ENCODE measurements at regions not wholly inside any gene's neighbourhood (a gene's known extent, or its start where the extent isn't known, plus 50 kb on each side); places are given as distances from the start of the nearest gene placed in this dataset.
"Not testable (repeated sequence)": the region's sequence is repeated elsewhere in the genome, so short reads cannot be mapped to it uniquely, and the experiment has no call there.

GRCh38 chr19:13672480-13673175 is 91.7 kb upstream of the MRI1 start:
- Mint-ChIP-seq H3K27me3 (ENCODE audit: insufficient read depth, low read depth, poor library complexity) (peaks cover 11% of the 10 kb centered on the region), H3K9me3 (peaks cover 16% of the 10 kb centered on the region; the same call in 2 of the 3 replicates)
- H3K4me2 ChIP-seq; H3K4me3 ChIP-seq; H3K9me2 ChIP-seq (ENCODE audit: insufficient read depth); H3K27ac ChIP-seq (ENCODE audit: low read depth); H3K4me1 Mint-ChIP-seq; H3K36me3 ChIP-seq (ENCODE audit: insufficient read depth); H3F3A ChIP-seq (replicated peaks; ENCODE audit: low read depth); H3K4me3 Mint-ChIP-seq; H3K79me2 ChIP-seq (replicated peaks; ENCODE audit: insufficient read depth); H4K20me1 ChIP-seq (replicated peaks; ENCODE audit: insufficient read depth); ATAC-seq; H3K4me1 ChIP-seq (ENCODE audit: insufficient read depth); H3K36me3 Mint-ChIP-seq (ENCODE audit: low read depth); H3K27me3 ChIP-seq (ENCODE audit: insufficient read depth); H3K27ac Mint-ChIP-seq: not testable (repeated sequence)
- peak; percentile 68; the same call in 1 of the 2 replicates for TF ChIP-seq CREB1 (CRISPR knock-in tag; IDR thresholded peaks at IDR 0.05; ENCODE audit: low read depth)
- peak; percentile 25 for DNase-seq (ENCODE audit: low spot score)
- H2AFZ ChIP-seq: peak overlapping the region; percentile 67; the same call in 1 of the 2 replicates

DNA sequence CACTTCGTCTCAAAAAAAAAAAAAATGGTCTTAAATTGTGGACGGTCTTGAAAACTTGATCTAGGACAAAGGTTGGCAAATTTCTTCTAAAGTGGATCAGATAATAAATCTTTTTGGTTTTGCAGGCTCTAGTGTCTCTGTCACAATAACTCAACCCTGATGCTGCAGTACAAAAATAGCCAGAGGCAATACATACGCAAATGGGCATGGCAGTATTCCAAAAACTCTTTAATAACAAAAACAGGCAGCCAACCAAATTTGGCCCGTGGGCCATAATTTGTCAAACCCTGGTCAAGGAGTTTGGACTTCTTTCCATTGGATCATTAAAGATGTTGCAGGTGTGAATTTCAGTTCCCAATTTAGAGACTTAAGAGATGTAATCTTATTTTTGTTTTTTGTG is 93.5 kb upstream of the MRI1 start:
- no peak overlapping the region for H3K4me3 Mint-ChIP-seq
- H3K4me1 Mint-ChIP-seq: peaks cover 3% of the 10 kb centered on the region; the same call in 1 of the 3 replicates
- no peaks in the 10 kb centered on the region for H3K36me3 ChIP-seq (ENCODE audit: insufficient read depth)
- H4K20me1 ChIP-seq (replicated peaks; ENCODE audit: insufficient read depth): no peaks in the 10 kb centered on the region
- TF ChIP-seq ZNF331 (CRISPR knock-in tag; IDR thresholded peaks at IDR 0.05; ENCODE audit: low read depth) (no peak), CREB1 (CRISPR knock-in tag; IDR thresholded peaks at IDR 0.05; ENCODE audit: low read depth) (no peak)
- TF ChIP-seq, protein P1, sequence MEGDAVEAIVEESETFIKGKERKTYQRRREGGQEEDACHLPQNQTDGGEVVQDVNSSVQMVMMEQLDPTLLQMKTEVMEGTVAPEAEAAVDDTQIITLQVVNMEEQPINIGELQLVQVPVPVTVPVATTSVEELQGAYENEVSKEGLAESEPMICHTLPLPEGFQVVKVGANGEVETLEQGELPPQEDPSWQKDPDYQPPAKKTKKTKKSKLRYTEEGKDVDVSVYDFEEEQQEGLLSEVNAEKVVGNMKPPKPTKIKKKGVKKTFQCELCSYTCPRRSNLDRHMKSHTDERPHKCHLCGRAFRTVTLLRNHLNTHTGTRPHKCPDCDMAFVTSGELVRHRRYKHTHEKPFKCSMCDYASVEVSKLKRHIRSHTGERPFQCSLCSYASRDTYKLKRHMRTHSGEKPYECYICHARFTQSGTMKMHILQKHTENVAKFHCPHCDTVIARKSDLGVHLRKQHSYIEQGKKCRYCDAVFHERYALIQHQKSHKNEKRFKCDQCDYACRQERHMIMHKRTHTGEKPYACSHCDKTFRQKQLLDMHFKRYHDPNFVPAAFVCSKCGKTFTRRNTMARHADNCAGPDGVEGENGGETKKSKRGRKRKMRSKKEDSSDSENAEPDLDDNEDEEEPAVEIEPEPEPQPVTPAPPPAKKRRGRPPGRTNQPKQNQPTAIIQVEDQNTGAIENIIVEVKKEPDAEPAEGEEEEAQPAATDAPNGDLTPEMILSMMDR (conservative IDR thresholded peaks at IDR 0.05; ENCODE audit: low read depth in 2 of 2): no peak
- peaks cover 6% of the 10 kb centered on the region; the same call in 1 of the 2 replicates for H3K9me2 ChIP-seq (ENCODE audit: insufficient read depth)
- no peak overlapping the region for H3K27ac Mint-ChIP-seq
- H3K36me3 Mint-ChIP-seq (ENCODE audit: low read depth): peaks cover 7% of the 10 kb centered on the region; the same call in 2 of the 3 replicates
- H2AFZ ChIP-seq: no peak overlapping the region
- H3K4me3 ChIP-seq: no peak overlapping the region
- peaks cover 16% of the 10 kb centered on the region; the same call in 2 of the 3 replicates for H3K9me3 Mint-ChIP-seq
- ATAC-seq (no peak), DNase-seq (ENCODE audit: low spot score) (no peak)
- no peaks in the 10 kb centered on the region for H3F3A ChIP-seq (replicated peaks; ENCODE audit: low read depth)
- H3K27ac ChIP-seq (ENCODE audit: low read depth): no peak overlapping the region
- peaks cover 9% of the 10 kb centered on the region for H3K27me3 Mint-ChIP-seq (ENCODE audit: insufficient read depth, low read depth, poor library complexity)
- no peaks in the 10 kb centered on the region for H3K79me2 ChIP-seq (replicated peaks; ENCODE audit: insufficient read depth)
- no peak overlapping the region for H3K4me2 ChIP-seq
- H3K27me3 ChIP-seq (ENCODE audit: insufficient read depth): no peaks in the 10 kb centered on the region
- H3K4me1 ChIP-seq (ENCODE audit: insufficient read depth): no peaks in the 10 kb centered on the region

- H3K9me2 ChIP-seq (ENCODE audit: insufficient read depth): peaks cover 6% of the 10 kb centered on the region; the same call in 1 of the 2 replicates
- peaks cover 16% of the 10 kb centered on the region; the same call in 2 of the 3 replicates for H3K9me3 Mint-ChIP-seq
- no peak for DNase-seq (ENCODE audit: low spot score)
- H3K4me2 ChIP-seq: no peak overlapping the region
- H4K20me1 ChIP-seq (replicated peaks; ENCODE audit: insufficient read depth): no peaks in the 10 kb centered on the region
- H3K79me2 ChIP-seq (replicated peaks; ENCODE audit: insufficient read depth): no peaks in the 10 kb centered on the region
- no peak overlapping the region for H3K4me3 ChIP-seq
- H3K4me1 ChIP-seq (ENCODE audit: insufficient read depth): no peaks in the 10 kb centered on the region
- no peak overlapping the region for H3K27ac ChIP-seq (ENCODE audit: low read depth)
- H3K36me3 Mint-ChIP-seq (ENCODE audit: low read depth): peaks cover 7% of the 10 kb centered on the region; the same call in 2 of the 3 replicates
- no peaks in the 10 kb centered on the region for H3K27me3 ChIP-seq (ENCODE audit: insufficient read depth)
- no peak for ATAC-seq
- no peak overlapping the region for H2AFZ ChIP-seq
- H3K27me3 Mint-ChIP-seq (ENCODE audit: insufficient read depth, low read depth, poor library complexity): peaks cover 9% of the 10 kb centered on the region
- H3F3A ChIP-seq (replicated peaks; ENCODE audit: low read depth): no peaks in the 10 kb centered on the region
- no peak overlapping the region for H3K27ac Mint-ChIP-seq
- no peaks in the 10 kb centered on the region for H3K36me3 ChIP-seq (ENCODE audit: insufficient read depth)
- H3K4me1 Mint-ChIP-seq: peaks cover 3% of the 10 kb centered on the region; the same call in 1 of the 3 replicates
- H3K4me3 Mint-ChIP-seq: no peak overlapping the region
- TF ChIP-seq REST (IDR thresholded peaks at IDR 0.05; ENCODE audit: unreplicated experiment): no peak
Observed at GRCh38 chr19:13669780-13670355, 94.5 kb upstream of the MRI1 start.

All from GM23338 (cell line).